Breast epithelium (tissue), 4 donors: ENCODE measurements at regions not wholly inside any gene's neighbourhood (a gene's known extent, or its start where the extent isn't known, plus 50 kb on each side); places are given as distances from the start of the nearest gene placed in this dataset.
"Not testable (repeated sequence)": the region's sequence is repeated elsewhere in the genome, so short reads cannot be mapped to it uniquely, and the experiment has no call there.

Source experiments
- DNase-seq, 2 donors: peaks; one replicate each; pipeline ENCODE4 v3.0.0-alpha.2; 2019; ENCODE audit warnings: low spot score in 2 of 2
- H3K27ac ChIP-seq, 2 donors: fragments of 200-600 bp; sonication (generic) in 1 of 2; one replicate each; pipeline ENCODE4 v1.5.1; 2016 to 2019; ENCODE audit warnings: mild to moderate bottlenecking in 1 of 2
- H3K27me3 ChIP-seq, 2 donors: fragments of 200-600 bp; sonication (generic) in 1 of 2; one replicate each; pipeline versions ENCODE4 v1.5.1 to v1.6.0; 2017 to 2019; ENCODE audit warnings: control low read depth in 1 of 2, mild to moderate bottlenecking in 1 of 2
- H3K36me3 ChIP-seq: fragments of 200-600 bp; one replicate; pipeline ENCODE4 v1.5.1; 2019
- H3K4me1 ChIP-seq, 2 donors: fragments of 200-600 bp; sonication (generic); one replicate each; pipeline ENCODE4 v1.5.1; 2016 to 2019; ENCODE audit warnings: control low read depth in 1 of 2
- H3K4me3 ChIP-seq, 3 donors: fragments of 200-600 bp; sonication (generic); 1 replicate in 2 of 3; 2 replicates in 1 of 3; pipeline ENCODE4 v1.5.1; 2016 to 2019; ENCODE audit warnings: mild to moderate bottlenecking in 3 of 3, moderate library complexity in 2 of 3
- H3K9me3 ChIP-seq, 2 donors: fragments of 200-600 bp; sonication (generic) in 1 of 2; one replicate each; pipeline ENCODE4 v1.5.1; 2016 to 2019; ENCODE audit warnings: control low read depth in 1 of 2
- POLR2A ChIP-seq: fragments of 450-650 bp; IDR thresholded peaks from one replicate; pipeline ENCODE4 v1.6.1; 2016; ENCODE audit warnings: antibody characterized with exemption, mild to moderate bottlenecking, moderate library complexity
- POLR2AphosphoS5 ChIP-seq, 3 donors: sonication (generic); formaldehyde crosslinking; IDR thresholded peaks; one replicate each; pipeline ENCODE4 v1.6.1; 2017; ENCODE audit warnings: antibody characterized with exemption in 3 of 3
- intact Hi-C: fragments of 100-400 bp; cut with DNase I; formaldehyde crosslinking; loops from one replicate; pipeline ENCODE4 v1.15.1; 2023; ENCODE audit warnings: low total_unique reads
- TF ChIP-seq, protein P1 (sequence below), 3 donors: fragments of 450-650 bp; IDR thresholded peaks; one replicate each; pipeline ENCODE4 v1.5.1; 2016 to 2017; ENCODE audit warnings: antibody characterized with exemption in 3 of 3, mild to moderate bottlenecking in 3 of 3, moderate library complexity in 3 of 3

DNA sequence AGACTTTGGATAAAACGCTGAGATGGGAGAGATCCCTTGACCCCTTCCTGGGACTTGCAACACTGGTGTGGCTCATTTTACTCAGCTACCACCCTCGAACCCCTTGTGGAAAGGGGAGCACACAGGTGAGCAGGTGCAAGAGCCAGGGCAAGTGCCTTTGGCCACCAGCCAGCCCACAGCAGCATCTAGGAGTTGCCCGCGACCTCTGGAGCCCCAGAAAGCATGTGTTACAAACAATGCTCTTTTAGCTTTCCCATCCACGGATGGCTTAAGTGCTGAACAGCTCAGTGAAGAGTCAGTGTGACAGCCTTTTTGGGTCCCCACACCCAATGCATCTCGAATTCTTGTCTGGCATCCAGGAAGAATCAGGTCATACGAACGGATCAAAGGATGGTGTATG lies 197.8 kb downstream of the MEMO1 start:
- Histone ChIP-seq H3K4me1 (no peaks in the 10 kb centered on the region), H3K4me3 (no peak overlapping the region), H3K36me3 (no peaks in the 10 kb centered on the region), H3K27ac (no peak overlapping the region), H3K9me3 (peaks cover 0 to under 1% of the 10 kb centered on the region in 2 donors), H3K27me3 (no peaks in the 10 kb centered on the region)
- DNase-seq: no peak
- no peak for TF ChIP-seq POLR2A
- intact Hi-C loops: no loop called here

DNA sequence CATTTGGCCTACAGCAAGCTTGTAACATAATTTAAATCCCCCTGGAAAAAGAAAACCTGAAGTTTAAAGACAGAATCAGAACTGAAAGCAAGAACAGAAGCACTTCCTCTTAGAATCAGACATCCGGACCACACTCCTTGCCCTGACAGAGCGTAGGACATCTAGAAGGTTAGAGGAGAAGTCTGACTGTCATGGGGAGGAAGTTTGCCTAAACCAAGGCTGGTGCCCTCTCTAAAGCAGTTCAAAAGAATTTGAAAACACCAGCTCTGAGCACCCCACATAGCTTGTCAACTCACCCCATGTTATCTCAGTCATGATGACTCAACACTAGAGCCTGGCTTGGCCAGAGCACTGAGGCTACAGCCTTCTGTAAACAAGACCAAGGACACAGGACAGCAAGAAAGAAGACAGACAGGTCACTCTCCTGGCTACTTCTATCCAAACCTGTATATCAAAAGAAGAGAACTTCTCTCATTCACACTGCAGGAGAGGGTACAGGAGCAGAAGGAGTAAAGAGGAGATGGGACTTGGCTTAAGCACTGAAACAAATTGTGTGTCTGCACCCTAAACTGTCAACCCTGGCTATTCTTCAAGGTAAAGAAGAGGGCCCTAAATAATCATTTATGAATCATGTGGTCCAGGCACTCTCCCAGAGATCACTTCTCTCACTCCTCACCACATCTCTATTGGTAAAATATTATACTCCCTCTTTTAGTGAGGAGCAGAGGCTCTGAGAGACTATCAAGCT lies 198.6 kb downstream of the MEMO1 start:
- TF ChIP-seq, protein P1, sequence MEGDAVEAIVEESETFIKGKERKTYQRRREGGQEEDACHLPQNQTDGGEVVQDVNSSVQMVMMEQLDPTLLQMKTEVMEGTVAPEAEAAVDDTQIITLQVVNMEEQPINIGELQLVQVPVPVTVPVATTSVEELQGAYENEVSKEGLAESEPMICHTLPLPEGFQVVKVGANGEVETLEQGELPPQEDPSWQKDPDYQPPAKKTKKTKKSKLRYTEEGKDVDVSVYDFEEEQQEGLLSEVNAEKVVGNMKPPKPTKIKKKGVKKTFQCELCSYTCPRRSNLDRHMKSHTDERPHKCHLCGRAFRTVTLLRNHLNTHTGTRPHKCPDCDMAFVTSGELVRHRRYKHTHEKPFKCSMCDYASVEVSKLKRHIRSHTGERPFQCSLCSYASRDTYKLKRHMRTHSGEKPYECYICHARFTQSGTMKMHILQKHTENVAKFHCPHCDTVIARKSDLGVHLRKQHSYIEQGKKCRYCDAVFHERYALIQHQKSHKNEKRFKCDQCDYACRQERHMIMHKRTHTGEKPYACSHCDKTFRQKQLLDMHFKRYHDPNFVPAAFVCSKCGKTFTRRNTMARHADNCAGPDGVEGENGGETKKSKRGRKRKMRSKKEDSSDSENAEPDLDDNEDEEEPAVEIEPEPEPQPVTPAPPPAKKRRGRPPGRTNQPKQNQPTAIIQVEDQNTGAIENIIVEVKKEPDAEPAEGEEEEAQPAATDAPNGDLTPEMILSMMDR (IDR thresholded peaks at IDR 0.05): no peak
- TF ChIP-seq POLR2A (no peak), POLR2AphosphoS5 (IDR thresholded peaks at IDR 0.05) (no peak)
- Histone ChIP-seq H3K27ac (no peak overlapping the region), H3K27me3 (no peaks in the 10 kb centered on the region)

DNA sequence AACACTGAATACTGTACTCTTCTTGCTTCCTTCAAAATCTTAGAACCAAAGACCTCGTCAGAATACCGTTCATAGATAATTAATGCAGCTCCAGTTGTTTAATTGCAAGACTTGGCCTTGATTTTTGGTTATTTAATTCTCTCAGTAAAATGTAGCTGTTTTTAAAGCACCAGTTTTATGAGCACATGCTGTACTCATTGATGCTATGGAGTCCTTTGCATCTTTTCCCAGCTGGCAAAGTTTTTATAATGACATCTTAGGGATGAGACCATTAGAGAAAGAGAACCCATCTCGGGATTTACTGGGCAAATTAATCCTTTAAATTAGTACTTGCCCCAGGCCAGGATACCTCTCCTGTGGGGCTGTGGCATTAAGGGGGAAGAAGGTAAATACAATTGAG lies 199.3 kb downstream of the MEMO1 start:
- Histone ChIP-seq H3K27me3 (no peaks in the 10 kb centered on the region), H3K36me3 (no peaks in the 10 kb centered on the region), H3K27ac (no peak overlapping the region), H3K4me1 (no peaks in the 10 kb centered on the region), H3K4me3 (no peak overlapping the region), H3K9me3 (no peaks in the 10 kb centered on the region)
- DNase-seq: no peak
- intact Hi-C loops: no loop called here
- TF ChIP-seq, protein P1 (IDR thresholded peaks at IDR 0.05): no peak
- TF ChIP-seq POLR2A (no peak), POLR2AphosphoS5 (IDR thresholded peaks at IDR 0.05) (no peak)

More for the DNA sequence above, 198.6 kb downstream of the MEMO1 start:
- Histone ChIP-seq H3K4me1 (no peaks in the 10 kb centered on the region), H3K4me3 (no peak overlapping the region), H3K9me3 (no peaks in the 10 kb centered on the region), H3K36me3 (no peaks in the 10 kb centered on the region)
- intact Hi-C loops: no loop called here
- DNase-seq: no peak

DNA sequence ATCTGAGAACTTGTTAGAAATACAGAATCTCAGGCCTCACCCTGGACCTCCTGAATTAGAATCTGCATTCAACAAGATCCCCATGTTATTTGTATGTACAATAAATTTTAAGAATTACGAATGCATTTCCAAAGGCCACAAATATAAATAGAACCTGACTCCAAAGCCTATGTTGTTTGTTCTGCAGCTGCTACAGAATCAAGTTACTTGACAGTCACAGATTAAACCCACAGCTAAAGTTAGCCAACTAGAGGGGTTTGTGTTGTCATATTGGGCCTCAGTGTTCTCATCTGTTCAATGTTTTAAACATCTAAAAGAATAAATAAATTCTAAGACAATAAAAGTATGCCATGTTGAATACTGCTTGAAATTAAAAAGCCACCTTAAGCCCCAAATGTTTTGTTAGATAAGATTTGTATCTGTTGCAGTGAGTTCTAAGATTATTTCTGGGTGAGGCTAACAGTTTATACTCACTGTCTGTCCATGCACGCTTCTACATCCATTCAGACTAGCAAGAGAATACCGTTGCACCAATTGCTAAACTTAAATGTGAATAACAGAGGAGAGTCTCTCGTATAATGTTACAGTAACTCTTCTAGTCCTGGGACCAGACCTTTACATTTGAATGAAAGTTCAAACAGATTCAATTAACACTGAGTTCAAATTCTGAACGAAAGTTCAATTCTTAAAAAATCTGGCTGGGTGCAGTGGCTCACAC lies 200.4 kb downstream of the MEMO1 start:
- DNase-seq: no peak
- no peaks in the 10 kb centered on the region for H3K4me1 ChIP-seq
- no peak overlapping the region for H3K27ac ChIP-seq
- H3K9me3 ChIP-seq: no peaks in the 10 kb centered on the region
- H3K36me3 ChIP-seq: no peaks in the 10 kb centered on the region
- H3K4me3 ChIP-seq: no peak overlapping the region
- intact Hi-C loops: no loop called here
- TF ChIP-seq POLR2AphosphoS5 (IDR thresholded peaks at IDR 0.05) (no peak), POLR2A (no peak)
- TF ChIP-seq, protein P1 (IDR thresholded peaks at IDR 0.05): no peak
- H3K27me3 ChIP-seq: no peaks in the 10 kb centered on the region

DNA sequence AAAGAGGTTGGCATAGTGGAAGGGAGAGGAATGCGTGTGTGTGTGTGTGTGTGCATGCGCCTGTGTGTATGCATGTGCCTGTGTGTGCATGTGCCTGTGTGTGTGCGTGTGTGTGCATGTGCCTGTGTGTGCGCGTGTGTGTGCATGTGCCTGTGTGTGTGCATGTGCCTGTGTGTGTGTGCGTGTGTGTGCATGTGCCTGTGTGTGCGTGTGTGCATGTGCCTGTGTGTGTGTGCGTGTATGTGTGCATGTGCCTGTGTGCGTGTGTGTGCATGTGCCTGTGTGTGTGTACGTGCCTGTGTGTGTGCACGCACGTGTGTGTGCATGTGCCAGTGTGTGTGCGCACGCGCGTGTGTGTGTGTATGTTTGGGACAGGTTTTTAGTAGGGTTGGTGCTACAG lies 205.1 kb downstream of the MEMO1 start:
- Histone ChIP-seq H3K4me3 (no peak overlapping the region), H3K27me3 (no peaks in the 10 kb centered on the region), H3K27ac (no peak overlapping the region), H3K36me3 (no peaks in the 10 kb centered on the region), H3K4me1 (no peaks in the 10 kb centered on the region), H3K9me3 (peaks cover 0 to 5% of the 10 kb centered on the region in 2 donors)
- TF ChIP-seq POLR2AphosphoS5 (IDR thresholded peaks at IDR 0.05): no peak
- TF ChIP-seq, protein P1 (IDR thresholded peaks at IDR 0.05): no peak
- no peak for TF ChIP-seq POLR2A
- no peak for DNase-seq
- intact Hi-C loops: no loop called here

DNA sequence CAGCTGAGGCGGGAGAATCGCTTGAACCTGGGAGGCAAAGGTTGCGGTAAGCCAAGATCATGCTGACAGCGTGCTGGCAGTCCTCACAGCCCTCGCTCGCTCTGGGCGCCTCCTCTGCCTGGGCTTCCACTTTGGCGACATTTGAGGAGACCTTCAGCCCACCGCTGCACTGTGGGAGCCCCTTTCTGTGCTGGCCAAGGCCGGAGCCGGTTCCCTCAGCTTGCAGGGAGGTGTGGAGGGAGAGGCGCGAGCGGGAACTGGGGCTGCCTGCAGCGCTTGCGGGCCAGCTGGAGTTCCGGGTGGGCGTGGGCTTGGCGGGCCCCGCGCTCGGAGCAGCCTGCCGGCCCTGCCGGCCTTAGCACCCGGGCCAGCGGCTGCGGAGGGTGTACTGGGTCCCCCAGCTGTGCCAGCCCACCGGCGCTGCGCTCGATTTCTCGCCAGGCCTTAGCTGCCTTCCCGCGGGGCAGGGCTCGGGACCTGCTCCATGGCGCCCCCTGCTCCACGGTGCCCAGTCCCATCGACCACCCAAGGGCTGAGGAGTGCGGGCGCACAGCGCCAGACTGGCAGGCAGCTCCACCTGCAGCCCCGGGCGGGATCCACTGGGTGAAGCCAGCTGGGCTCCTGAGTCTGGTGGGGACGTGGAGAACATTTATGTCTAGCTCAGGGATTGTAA lies 207.2 kb downstream of the MEMO1 start:
- H3K4me1 ChIP-seq, H3K4me3 ChIP-seq, intact Hi-C loops, H3K9me3 ChIP-seq, H3K27me3 ChIP-seq, DNase-seq, H3K36me3 ChIP-seq, H3K27ac ChIP-seq: not testable (repeated sequence)
